ENCODE measurements at regions not wholly inside any gene's neighbourhood (a gene's known extent, or its start where the extent isn't known, plus 50 kb on each side); places are given as distances from the start of the nearest gene placed in this dataset.

- peaks cover 9% of the 10 kb centered on the region for H3K4me1 ChIP-seq
- no peak overlapping the region for H3K27ac ChIP-seq (replicated peaks)
- intact Hi-C loops (cut with micrococcal nuclease): no loop called here
- DNase-seq: no peak
- no peaks in the 10 kb centered on the region for H3K27me3 ChIP-seq (ENCODE audit: low read depth)
- TF ChIP-seq, protein P1, sequence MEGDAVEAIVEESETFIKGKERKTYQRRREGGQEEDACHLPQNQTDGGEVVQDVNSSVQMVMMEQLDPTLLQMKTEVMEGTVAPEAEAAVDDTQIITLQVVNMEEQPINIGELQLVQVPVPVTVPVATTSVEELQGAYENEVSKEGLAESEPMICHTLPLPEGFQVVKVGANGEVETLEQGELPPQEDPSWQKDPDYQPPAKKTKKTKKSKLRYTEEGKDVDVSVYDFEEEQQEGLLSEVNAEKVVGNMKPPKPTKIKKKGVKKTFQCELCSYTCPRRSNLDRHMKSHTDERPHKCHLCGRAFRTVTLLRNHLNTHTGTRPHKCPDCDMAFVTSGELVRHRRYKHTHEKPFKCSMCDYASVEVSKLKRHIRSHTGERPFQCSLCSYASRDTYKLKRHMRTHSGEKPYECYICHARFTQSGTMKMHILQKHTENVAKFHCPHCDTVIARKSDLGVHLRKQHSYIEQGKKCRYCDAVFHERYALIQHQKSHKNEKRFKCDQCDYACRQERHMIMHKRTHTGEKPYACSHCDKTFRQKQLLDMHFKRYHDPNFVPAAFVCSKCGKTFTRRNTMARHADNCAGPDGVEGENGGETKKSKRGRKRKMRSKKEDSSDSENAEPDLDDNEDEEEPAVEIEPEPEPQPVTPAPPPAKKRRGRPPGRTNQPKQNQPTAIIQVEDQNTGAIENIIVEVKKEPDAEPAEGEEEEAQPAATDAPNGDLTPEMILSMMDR (IDR thresholded peaks at IDR 0.05; ENCODE audit: borderline replicate concordance): no peak
- H3K36me3 ChIP-seq: no peaks in the 10 kb centered on the region
- no peaks in the 10 kb centered on the region for H3K9me3 ChIP-seq (replicated peaks)
- H3K4me3 ChIP-seq: no peak overlapping the region
Observed at GRCh38 chr14:34181338-34181737, 230.5 kb upstream of the EGLN3 start.

- Histone ChIP-seq H3K36me3 (no peaks in the 10 kb centered on the region), H3K9me3 (replicated peaks) (no peaks in the 10 kb centered on the region), H3K4me1 (peaks cover 9% of the 10 kb centered on the region), H3K27ac (replicated peaks) (no peak overlapping the region), H3K27me3 (ENCODE audit: low read depth) (no peaks in the 10 kb centered on the region), H3K4me3 (no peak overlapping the region)
- DNase-seq: no peak
- TF ChIP-seq, protein P1 (IDR thresholded peaks at IDR 0.05; ENCODE audit: borderline replicate concordance): no peak
- intact Hi-C loops (cut with micrococcal nuclease): no loop called here
Observed at GRCh38 chr14:34180869-34181268, 230.0 kb upstream of the EGLN3 start.

DNA sequence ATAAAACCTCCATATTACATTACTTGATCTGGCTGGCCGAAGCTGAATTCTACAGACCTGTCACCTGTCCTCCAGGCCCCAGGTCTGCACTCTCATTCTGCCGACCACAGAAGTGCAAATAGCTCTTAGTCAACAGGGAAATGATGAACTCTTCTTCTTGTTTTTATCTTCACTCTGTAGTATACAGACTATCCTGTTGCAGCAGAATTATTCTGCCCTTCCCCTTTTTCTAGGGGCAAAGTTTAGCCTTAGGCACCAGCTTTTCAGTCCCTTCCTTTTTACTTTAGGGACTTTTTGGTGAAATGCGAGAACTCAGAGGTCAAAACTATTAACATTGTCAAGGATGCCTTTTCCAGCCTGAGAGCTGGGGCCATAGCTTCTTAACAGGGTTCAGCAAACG is 229.6 kb upstream of the EGLN3 start:
- Histone ChIP-seq H3K4me1 (peaks cover 9% of the 10 kb centered on the region), H3K9me3 (replicated peaks) (no peaks in the 10 kb centered on the region), H3K4me3 (no peak overlapping the region), H3K27me3 (ENCODE audit: low read depth) (no peaks in the 10 kb centered on the region), H3K27ac (replicated peaks) (no peak overlapping the region), H3K36me3 (no peaks in the 10 kb centered on the region)
- intact Hi-C loops (cut with micrococcal nuclease): no loop called here
- TF ChIP-seq, protein P1 (IDR thresholded peaks at IDR 0.05; ENCODE audit: borderline replicate concordance): no peak
- no peak for DNase-seq

- Histone ChIP-seq H3K9me3 (replicated peaks) (no peaks in the 10 kb centered on the region), H3K4me3 (no peak overlapping the region), H3K4me1 (peaks cover 9% of the 10 kb centered on the region), H3K27me3 (ENCODE audit: low read depth) (no peaks in the 10 kb centered on the region), H3K36me3 (no peaks in the 10 kb centered on the region), H3K27ac (replicated peaks) (no peak overlapping the region)
- DNase-seq: no peak
- intact Hi-C loops (cut with micrococcal nuclease): no loop called here
- TF ChIP-seq, protein P1 (IDR thresholded peaks at IDR 0.05; ENCODE audit: borderline replicate concordance): no peak
Observed at GRCh38 chr14:34179727-34180126, 228.9 kb upstream of the EGLN3 start.

DNA sequence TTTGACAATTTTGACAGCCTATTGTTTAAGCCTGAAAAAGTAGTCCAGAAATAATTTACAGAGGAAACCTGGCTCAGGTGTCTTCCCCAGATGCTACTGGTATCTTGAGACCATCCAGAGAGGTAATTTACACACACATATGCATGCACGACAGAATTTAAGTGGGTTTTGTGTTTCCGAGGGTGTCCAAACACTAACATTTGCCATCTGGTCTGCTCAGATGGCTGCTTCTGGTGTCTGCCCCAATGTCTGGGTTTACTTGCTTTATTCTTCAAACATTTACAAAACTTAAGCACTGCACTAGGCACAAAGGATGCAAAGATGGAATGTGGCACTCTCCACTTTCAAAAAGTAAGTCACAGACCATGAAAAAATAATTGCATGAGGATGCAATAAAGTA is 226.6 kb upstream of the EGLN3 start:
- no peak overlapping the region for H3K27ac ChIP-seq (replicated peaks)
- no peak overlapping the region for H3K4me3 ChIP-seq
- H3K27me3 ChIP-seq (ENCODE audit: low read depth): no peaks in the 10 kb centered on the region
- DNase-seq: no peak
- H3K9me3 ChIP-seq (replicated peaks): no peaks in the 10 kb centered on the region
- TF ChIP-seq, protein P1 (IDR thresholded peaks at IDR 0.05; ENCODE audit: borderline replicate concordance): no peak
- peaks cover 19% of the 10 kb centered on the region for H3K4me1 ChIP-seq
- no peaks in the 10 kb centered on the region for H3K36me3 ChIP-seq
- intact Hi-C loops (cut with micrococcal nuclease): no loop called here

- TF ChIP-seq, protein P1 (IDR thresholded peaks at IDR 0.05; ENCODE audit: borderline replicate concordance): no peak
Observed at GRCh38 chr14:34175574-34175973, 224.7 kb upstream of the EGLN3 start.

More at GRCh38 chr14:34175574-34175973, 224.7 kb upstream of the EGLN3 start:
- H3K9me3 ChIP-seq (replicated peaks): no peaks in the 10 kb centered on the region
- no peak overlapping the region for H3K27ac ChIP-seq (replicated peaks)
- H3K4me3 ChIP-seq: no peak overlapping the region
- no peak for DNase-seq
- H3K27me3 ChIP-seq (ENCODE audit: low read depth): no peaks in the 10 kb centered on the region
- H3K4me1 ChIP-seq: peaks cover 16% of the 10 kb centered on the region
- H3K36me3 ChIP-seq: no peaks in the 10 kb centered on the region
- intact Hi-C loops (cut with micrococcal nuclease): no loop called here

Measured in left ventricle myocardium inferior (tissue), 1 donor.